HepG2 (cell line): ENCODE measurements at regions not wholly inside any gene's neighbourhood (a gene's known extent, or its start where the extent isn't known, plus 50 kb on each side); places are given as distances from the start of the nearest gene placed in this dataset.

Source experiments
- ARID5B ChIP-seq: IDR thresholded peaks from 2 replicates; pipeline ENCODE4 v1.4.0; 2020; ENCODE audit warnings: mild to moderate bottlenecking, missing genetic modification reagents
- CEBPG ChIP-seq: IDR thresholded peaks from 2 replicates; pipeline ENCODE4 v1.6.1; 2016
- FOXP1 ChIP-seq, 2 experiments: fragments of 450-650 bp in 1 of 2; IDR thresholded peaks; 2 replicates each; pipeline ENCODE4 v1.6.1; 2017 to 2018; ENCODE audit warnings: antibody characterized with exemption in 1 of 2
- HOXA3 ChIP-seq: sonication (generic); formaldehyde crosslinking; IDR thresholded peaks from 2 replicates; pipeline ENCODE4 v1.5.0; 2020; ENCODE audit warnings: missing genetic modification reagents
- JUN ChIP-seq: sonication (generic); formaldehyde crosslinking; IDR thresholded peaks from 2 replicates; pipeline ENCODE4 v1.4.0; 2020; ENCODE audit warnings: mild to moderate bottlenecking, missing genetic modification reagents
- KDM3A ChIP-seq: IDR thresholded peaks from 2 replicates; pipeline ENCODE4 v1.6.1; 2018; ENCODE audit warnings: low read depth, missing compliant biosample characterization
- MED1 ChIP-seq: sonication (generic); formaldehyde crosslinking; IDR thresholded peaks from 2 replicates; pipeline ENCODE4 v1.4.0; 2020; ENCODE audit warnings: missing genetic modification reagents
- MYPOP ChIP-seq: sonication (generic); formaldehyde crosslinking; IDR thresholded peaks from 2 replicates; pipeline ENCODE4 v1.8.1; 2023; ENCODE audit warnings: mild to moderate bottlenecking, moderate library complexity, missing genetic modification reagents
- NFE2L2 ChIP-seq: fragments of 150-350 bp; IDR thresholded peaks from 2 replicates; pipeline ENCODE4 v1.6.1; 2014; ENCODE audit warnings: low read length
- PBX3 ChIP-seq: sonication (generic); formaldehyde crosslinking; IDR thresholded peaks from 2 replicates; pipeline ENCODE4 v1.8.1; 2023; ENCODE audit warnings: missing genetic modification reagents, inconsistent platforms, borderline replicate concordance
- RARA ChIP-seq: IDR thresholded peaks from 2 replicates; pipeline ENCODE4 v1.6.1; 2016; ENCODE audit warnings: missing genetic modification reagents, missing compliant biosample characterization
- RNF219 ChIP-seq: sonication (generic); formaldehyde crosslinking; IDR thresholded peaks from 2 replicates; pipeline ENCODE4 v1.5.0; 2020; ENCODE audit warnings: mild to moderate bottlenecking, missing genetic modification reagents
- RXRA ChIP-seq: sonication (generic); formaldehyde crosslinking; IDR thresholded peaks from 2 replicates; pipeline ENCODE4 v1.5.1; 2020; ENCODE audit warnings: missing genetic modification reagents
- TGIF2 ChIP-seq: IDR thresholded peaks from 2 replicates; pipeline ENCODE4 v1.6.1; 2016; ENCODE audit warnings: control low read depth, missing compliant biosample characterization
- ZMAT5 ChIP-seq: sonication (generic); formaldehyde crosslinking; IDR thresholded peaks from 2 replicates; pipeline ENCODE4 v1.5.0; 2020; ENCODE audit warnings: mild to moderate bottlenecking, low read depth, missing genetic modification reagents, borderline replicate concordance
- ZNF121 ChIP-seq: sonication (generic); formaldehyde crosslinking; IDR thresholded peaks from 2 replicates; pipeline ENCODE4 v1.5.0; 2020; ENCODE audit warnings: mild to moderate bottlenecking, missing genetic modification reagents
- ZNF251 ChIP-seq: sonication (generic); formaldehyde crosslinking; IDR thresholded peaks from 2 replicates; pipeline ENCODE4 v1.9.0; 2021; ENCODE audit warnings: mild to moderate bottlenecking, missing genetic modification reagents
- ZNF253 ChIP-seq: sonication (generic); formaldehyde crosslinking; IDR thresholded peaks from 2 replicates; pipeline ENCODE4 v1.8.0; 2022; ENCODE audit warnings: mild to moderate bottlenecking, missing genetic modification reagents, borderline replicate concordance
- ZNF496 ChIP-seq: sonication (generic); formaldehyde crosslinking; IDR thresholded peaks from 2 replicates; pipeline ENCODE4 v1.8.1; 2023; ENCODE audit warnings: mild to moderate bottlenecking, moderate library complexity, missing genetic modification reagents; ENCODE audit not compliant: insufficient replicate concordance
- ZNF607 ChIP-seq: sonication (generic); formaldehyde crosslinking; IDR thresholded peaks from 2 replicates; pipeline ENCODE4 v1.5.1; 2020; ENCODE audit warnings: missing genetic modification reagents, mild to moderate bottlenecking, borderline replicate concordance
- ZNF629 ChIP-seq: sonication (generic); formaldehyde crosslinking; conservative IDR thresholded peaks from 2 replicates; pipeline ENCODE4 v1.5.0; 2020; ENCODE audit warnings: missing genetic modification reagents
- ZSCAN5A ChIP-seq: sonication (generic); formaldehyde crosslinking; IDR thresholded peaks from 2 replicates; pipeline ENCODE4 v1.8.0; 2022; ENCODE audit warnings: mild to moderate bottlenecking, missing genetic modification reagents, borderline replicate concordance

GRCh38 chr5:147169399-147169798 lies 65.4 kb upstream of the STK32A start (continued):
- TF ChIP-seq ARID5B (CRISPR knock-in tag) (peak; percentile 43; the same call in 1 of the 2 replicates), RXRA (CRISPR knock-in tag) (peak; percentile 27; the same call in 1 of the 2 replicates), MED1 (CRISPR knock-in tag) (peak; percentile 13; the same call in 1 of the 2 replicates), NFE2L2 (peak; percentile 50; the same call in 1 of the 2 replicates), PBX3 (CRISPR knock-in tag) (no peak), ZMAT5 (CRISPR knock-in tag) (no peak), ZNF496 (CRISPR knock-in tag) (no peak), KDM3A (no peak), ZNF251 (CRISPR knock-in tag) (no peak), MYPOP (CRISPR knock-in tag) (0 out of 2 replicates have a peak, but pooled peaks have one; percentile 15), RNF219 (no peak), CEBPG (0 out of 2 replicates have a peak, but pooled peaks have one; percentile 23), JUN (CRISPR knock-in tag) (no peak), FOXP1 (IDR thresholded peaks at IDR 0.05) (no peak), FOXP1 (CRISPR knock-in tag; IDR thresholded peaks at IDR 0.05) (peak; percentile 27), ZSCAN5A (CRISPR knock-in tag) (no peak), TGIF2 (no peak), ZNF607 (CRISPR knock-in tag) (no peak), RARA (CRISPR knock-in tag) (peak; percentile 50; the same call in 1 of the 2 replicates), HOXA3 (CRISPR knock-in tag) (no peak), ZNF121 (no peak), ZNF629 (CRISPR knock-in tag) (no peak), ZNF253 (no peak)
